ENCODE measurements at regions not wholly inside any gene's neighbourhood (a gene's known extent, or its start where the extent isn't known, plus 50 kb on each side); places are given as distances from the start of the nearest gene placed in this dataset.

- no peak for ATAC-seq
- Mint-ChIP-seq H3K4me1 (ENCODE audit: low read depth) (no peaks in the 10 kb centered on the region), H3K9me3 (ENCODE audit: insufficient read depth) (no peaks in the 10 kb centered on the region), H3K4me3 (no peak overlapping the region), H3K27me3 (ENCODE audit: low read depth) (no peaks in the 10 kb centered on the region), H3K27ac (no peak overlapping the region), H3K36me3 (ENCODE audit: low read depth) (no peaks in the 10 kb centered on the region)
- no peak for DNase-seq
- CTCF ChIA-PET, result no interaction called here
- POLR2A ChIA-PET, result no interaction called here
Observed at GRCh38 chr12:88750867-88751543, 170.7 kb upstream of the KITLG start.

GRCh38 chr12:88746386-88746785 lies 166.1 kb upstream of the KITLG start:
- ChIA-PET CTCF (interaction anchor here (0.8 kb wide), 1 partner anchor 14 kb away, joined by 3 read pairs; no protein-coding TSS in a partner anchor), POLR2A (no interaction called here)
- Mint-ChIP-seq H3K4me1 (ENCODE audit: low read depth) (no peaks in the 10 kb centered on the region), H3K36me3 (ENCODE audit: low read depth) (no peaks in the 10 kb centered on the region), H3K27ac (no peak overlapping the region), H3K9me3 (ENCODE audit: insufficient read depth) (no peaks in the 10 kb centered on the region), H3K4me3 (no peak overlapping the region), H3K27me3 (ENCODE audit: low read depth) (no peaks in the 10 kb centered on the region)
- no peak for ATAC-seq
- no peak for DNase-seq

GRCh38 chr12:88743946-88744685 lies 163.8 kb upstream of the KITLG start:
- H3K27me3 Mint-ChIP-seq (ENCODE audit: low read depth), result no peaks in the 10 kb centered on the region
- no peak overlapping the region for H3K27ac Mint-ChIP-seq
- ChIA-PET CTCF (no interaction called here), POLR2A (no interaction called here)
- H3K4me3 Mint-ChIP-seq, result no peak overlapping the region
- no peak for DNase-seq
- no peaks in the 10 kb centered on the region for H3K4me1 Mint-ChIP-seq (ENCODE audit: low read depth)
- H3K9me3 Mint-ChIP-seq (ENCODE audit: insufficient read depth), result no peaks in the 10 kb centered on the region
- no peak for ATAC-seq
- H3K36me3 Mint-ChIP-seq (ENCODE audit: low read depth), result no peaks in the 10 kb centered on the region

GRCh38 chr12:88737838-88738472 lies 157.7 kb upstream of the KITLG start:
- Mint-ChIP-seq H3K9me3 (ENCODE audit: insufficient read depth) (no peaks in the 10 kb centered on the region), H3K4me3 (no peak overlapping the region), H3K4me1 (ENCODE audit: low read depth) (no peaks in the 10 kb centered on the region), H3K27me3 (ENCODE audit: low read depth) (no peaks in the 10 kb centered on the region), H3K27ac (no peak overlapping the region), H3K36me3 (ENCODE audit: low read depth) (no peaks in the 10 kb centered on the region)
- DNase-seq (no peak), ATAC-seq (no peak)
- CTCF ChIA-PET, result no interaction called here
- POLR2A ChIA-PET, result no interaction called here

- no peak overlapping the region for H3K27ac Mint-ChIP-seq
- ATAC-seq (no peak), DNase-seq (no peak)
- H3K9me3 Mint-ChIP-seq (ENCODE audit: insufficient read depth), result no peaks in the 10 kb centered on the region
- H3K4me1 Mint-ChIP-seq (ENCODE audit: low read depth), result no peaks in the 10 kb centered on the region
- no peaks in the 10 kb centered on the region for H3K36me3 Mint-ChIP-seq (ENCODE audit: low read depth)
- POLR2A ChIA-PET, result no interaction called here
- H3K27me3 Mint-ChIP-seq (ENCODE audit: low read depth), result no peaks in the 10 kb centered on the region
- CTCF ChIA-PET, result no interaction called here
- no peak overlapping the region for H3K4me3 Mint-ChIP-seq
Observed at GRCh38 chr12:88736031-88736430, 155.8 kb upstream of the KITLG start.

- Mint-ChIP-seq H3K36me3 (ENCODE audit: low read depth) (no peaks in the 10 kb centered on the region), H3K9me3 (ENCODE audit: insufficient read depth) (no peaks in the 10 kb centered on the region), H3K4me1 (ENCODE audit: low read depth) (no peaks in the 10 kb centered on the region), H3K27ac (no peak overlapping the region), H3K4me3 (no peak overlapping the region), H3K27me3 (ENCODE audit: low read depth) (no peaks in the 10 kb centered on the region)
- POLR2A ChIA-PET, result no interaction called here
- ATAC-seq, result no peak
- no peak for DNase-seq
- CTCF ChIA-PET, result interaction anchor here (0.9 kb wide), 1 partner anchor 14 kb away, joined by 3 read pairs; no protein-coding TSS in a partner anchor
Observed at GRCh38 chr12:88733008-88733407, 152.7 kb upstream of the KITLG start.

GRCh38 chr12:88729196-88729595 lies 148.9 kb upstream of the KITLG start:
- ChIA-PET CTCF (no interaction called here), POLR2A (no interaction called here)

GRCh38 chr12:88726806-88727720 lies 146.8 kb upstream of the KITLG start:
- CTCF ChIA-PET, result no interaction called here
- POLR2A ChIA-PET, result no interaction called here

More at GRCh38 chr12:88729196-88729595, 148.9 kb upstream of the KITLG start:
- H3K4me3 Mint-ChIP-seq, result no peak overlapping the region
- no peaks in the 10 kb centered on the region for H3K36me3 Mint-ChIP-seq (ENCODE audit: low read depth)
- H3K27ac Mint-ChIP-seq, result no peak overlapping the region
- no peaks in the 10 kb centered on the region for H3K27me3 Mint-ChIP-seq (ENCODE audit: low read depth)
- no peak for DNase-seq
- ATAC-seq, result no peak
- H3K4me1 Mint-ChIP-seq (ENCODE audit: low read depth), result no peaks in the 10 kb centered on the region
- H3K9me3 Mint-ChIP-seq (ENCODE audit: insufficient read depth), result no peaks in the 10 kb centered on the region

GRCh38 chr12:88725592-88726143 lies 145.4 kb upstream of the KITLG start:
- ATAC-seq (no peak), DNase-seq (no peak)
- no peaks in the 10 kb centered on the region for H3K4me1 Mint-ChIP-seq (ENCODE audit: low read depth)
- H3K36me3 Mint-ChIP-seq (ENCODE audit: low read depth), result no peaks in the 10 kb centered on the region
- POLR2A ChIA-PET, result no interaction called here
- no peak overlapping the region for H3K27ac Mint-ChIP-seq
- H3K4me3 Mint-ChIP-seq, result no peak overlapping the region
- no peaks in the 10 kb centered on the region for H3K27me3 Mint-ChIP-seq (ENCODE audit: low read depth)
- H3K9me3 Mint-ChIP-seq (ENCODE audit: insufficient read depth), result no peaks in the 10 kb centered on the region
- CTCF ChIA-PET, result no interaction called here

More at GRCh38 chr12:88726806-88727720, 146.8 kb upstream of the KITLG start:
- ATAC-seq (no peak), DNase-seq (no peak)
- Mint-ChIP-seq H3K27ac (no peak overlapping the region), H3K36me3 (ENCODE audit: low read depth) (no peaks in the 10 kb centered on the region), H3K9me3 (ENCODE audit: insufficient read depth) (no peaks in the 10 kb centered on the region), H3K4me3 (no peak overlapping the region), H3K4me1 (ENCODE audit: low read depth) (no peaks in the 10 kb centered on the region), H3K27me3 (ENCODE audit: low read depth) (no peaks in the 10 kb centered on the region)

- Mint-ChIP-seq H3K27ac (no peak overlapping the region), H3K4me3 (no peak overlapping the region), H3K4me1 (ENCODE audit: low read depth) (no peaks in the 10 kb centered on the region), H3K9me3 (ENCODE audit: insufficient read depth) (no peaks in the 10 kb centered on the region), H3K27me3 (ENCODE audit: low read depth) (no peaks in the 10 kb centered on the region), H3K36me3 (ENCODE audit: low read depth) (no peaks in the 10 kb centered on the region)
- CTCF ChIA-PET, result no interaction called here
- POLR2A ChIA-PET, result no interaction called here
- ATAC-seq (no peak), DNase-seq (no peak)
Observed at GRCh38 chr12:88723219-88723618, 142.9 kb upstream of the KITLG start.

GRCh38 chr12:88720785-88721650 lies 140.7 kb upstream of the KITLG start:
- no peak for ATAC-seq
- no peaks in the 10 kb centered on the region for H3K4me1 Mint-ChIP-seq (ENCODE audit: low read depth)
- no peaks in the 10 kb centered on the region for H3K36me3 Mint-ChIP-seq (ENCODE audit: low read depth)
- POLR2A ChIA-PET, result no interaction called here
- DNase-seq, result no peak
- no peak overlapping the region for H3K27ac Mint-ChIP-seq
- no peaks in the 10 kb centered on the region for H3K9me3 Mint-ChIP-seq (ENCODE audit: insufficient read depth)
- H3K27me3 Mint-ChIP-seq (ENCODE audit: low read depth), result no peaks in the 10 kb centered on the region
- no peak overlapping the region for H3K4me3 Mint-ChIP-seq
- CTCF ChIA-PET, result no interaction called here

Data from activated CD8-positive, alpha-beta T cell treated with anti-CD3 and anti-CD28 coated beads, Interleukin-2, amount 10 ng/mL, durations not matched to agents 7 days and 5 days (primary cell).